ENCODE measurements at regions not wholly inside any gene's neighbourhood (a gene's known extent, or its start where the extent isn't known, plus 50 kb on each side); places are given as distances from the start of the nearest gene placed in this dataset.

DNA sequence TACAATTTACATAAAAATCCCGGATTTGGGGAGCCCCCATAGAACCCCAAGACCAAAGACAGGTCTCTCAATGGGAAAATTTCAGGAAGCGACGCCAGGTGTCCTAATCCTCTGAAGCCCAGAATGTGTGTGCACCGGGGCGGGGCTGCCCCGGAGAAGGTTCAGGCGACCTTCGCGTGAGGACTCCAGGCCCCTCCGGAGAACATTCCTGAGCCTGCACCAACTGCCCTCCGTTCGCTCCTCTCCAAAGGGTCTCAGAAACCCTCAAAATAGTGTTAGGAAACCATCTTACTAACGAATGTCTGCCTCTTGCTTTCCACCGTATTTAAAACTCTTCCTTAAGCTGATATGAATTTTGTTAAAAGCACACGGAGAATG is 78.5 kb upstream of the INSIG1 start:
- DNase-seq (ENCODE audit: low read depth, low spot score), result no peak
- no peak overlapping the region for H3K27ac ChIP-seq (ENCODE audit: low read depth, low read length)
- ChIA-PET POLR2A (no interaction called here), CTCF (interaction anchor here (0.6 kb wide), 2 partner anchors 28 to 440 kb away, joined by 3 read pairs; no protein-coding TSS in a partner anchor)
- TF ChIP-seq, protein P1, sequence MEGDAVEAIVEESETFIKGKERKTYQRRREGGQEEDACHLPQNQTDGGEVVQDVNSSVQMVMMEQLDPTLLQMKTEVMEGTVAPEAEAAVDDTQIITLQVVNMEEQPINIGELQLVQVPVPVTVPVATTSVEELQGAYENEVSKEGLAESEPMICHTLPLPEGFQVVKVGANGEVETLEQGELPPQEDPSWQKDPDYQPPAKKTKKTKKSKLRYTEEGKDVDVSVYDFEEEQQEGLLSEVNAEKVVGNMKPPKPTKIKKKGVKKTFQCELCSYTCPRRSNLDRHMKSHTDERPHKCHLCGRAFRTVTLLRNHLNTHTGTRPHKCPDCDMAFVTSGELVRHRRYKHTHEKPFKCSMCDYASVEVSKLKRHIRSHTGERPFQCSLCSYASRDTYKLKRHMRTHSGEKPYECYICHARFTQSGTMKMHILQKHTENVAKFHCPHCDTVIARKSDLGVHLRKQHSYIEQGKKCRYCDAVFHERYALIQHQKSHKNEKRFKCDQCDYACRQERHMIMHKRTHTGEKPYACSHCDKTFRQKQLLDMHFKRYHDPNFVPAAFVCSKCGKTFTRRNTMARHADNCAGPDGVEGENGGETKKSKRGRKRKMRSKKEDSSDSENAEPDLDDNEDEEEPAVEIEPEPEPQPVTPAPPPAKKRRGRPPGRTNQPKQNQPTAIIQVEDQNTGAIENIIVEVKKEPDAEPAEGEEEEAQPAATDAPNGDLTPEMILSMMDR (IDR thresholded peaks at IDR 0.05; ENCODE audit: low read depth, low read length), result no peak
- H3K27me3 ChIP-seq (ENCODE audit: control insufficient read depth, insufficient read depth, low read length), result no peaks in the 10 kb centered on the region
- peaks cover 7% of the 10 kb centered on the region; the same call in 1 of the 2 replicates for H3K9me3 ChIP-seq (ENCODE audit: control insufficient read depth, insufficient read depth, low read length)
- no peak overlapping the region for H3K4me3 ChIP-seq (ENCODE audit: low read depth, low read length)

- Histone ChIP-seq H3K27ac (ENCODE audit: low read depth, low read length) (no peak overlapping the region), H3K27me3 (ENCODE audit: control insufficient read depth, insufficient read depth, low read length) (no peaks in the 10 kb centered on the region), H3K9me3 (ENCODE audit: control insufficient read depth, insufficient read depth, low read length) (peaks cover 7% of the 10 kb centered on the region; the same call in 1 of the 2 replicates), H3K4me3 (ENCODE audit: low read depth, low read length) (no peak overlapping the region)
- no peak for DNase-seq (ENCODE audit: low read depth, low spot score)
- CTCF ChIA-PET, result interaction anchor here (0.6 to 1.1 kb wide), 2 partner anchors 10 to 29 kb away, joined by 3 read pairs; no protein-coding TSS in a partner anchor
- POLR2A ChIA-PET, result no interaction called here
- TF ChIP-seq, protein P1 (IDR thresholded peaks at IDR 0.05; ENCODE audit: low read depth, low read length), result no peak
Observed at GRCh38 chr7:155219947-155220769, 77.5 kb upstream of the INSIG1 start.

- TF ChIP-seq, protein P1 (IDR thresholded peaks at IDR 0.05; ENCODE audit: low read depth, low read length), result no peak
- no peak overlapping the region for H3K4me3 ChIP-seq (ENCODE audit: low read depth, low read length)
- H3K27ac ChIP-seq (ENCODE audit: low read depth, low read length), result no peak overlapping the region
- H3K27me3 ChIP-seq (ENCODE audit: control insufficient read depth, insufficient read depth, low read length), result no peaks in the 10 kb centered on the region
- POLR2A ChIA-PET, result no interaction called here
- CTCF ChIA-PET, result interaction anchor here (1.1 kb wide), 1 partner anchor 9 kb away, joined by 3 read pairs; no protein-coding TSS in a partner anchor
- H3K9me3 ChIP-seq (ENCODE audit: control insufficient read depth, insufficient read depth, low read length), result peaks cover 7% of the 10 kb centered on the region; the same call in 1 of the 2 replicates
- DNase-seq (ENCODE audit: low read depth, low spot score), result no peak
Observed at GRCh38 chr7:155220903-155221302, 76.8 kb upstream of the INSIG1 start.

DNA sequence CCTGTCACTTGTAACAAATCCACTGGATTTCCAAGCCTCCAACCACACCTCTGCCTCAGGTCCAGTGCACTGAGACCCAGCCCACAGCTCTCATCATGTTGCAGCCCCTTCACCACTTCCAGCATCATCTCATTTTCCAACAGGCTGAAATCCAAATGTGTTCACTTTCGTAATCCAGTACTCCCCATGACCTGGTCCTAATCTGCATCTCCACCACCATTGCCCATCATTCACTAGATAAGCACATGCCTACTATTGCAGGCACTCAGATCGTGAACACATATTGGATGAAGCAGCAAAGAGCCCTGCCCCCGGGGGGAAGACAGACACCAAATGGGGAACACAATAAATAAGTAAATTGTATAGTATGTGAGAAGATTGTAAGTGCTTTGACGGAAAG is 76.1 kb upstream of the INSIG1 start:
- DNase-seq (ENCODE audit: low read depth, low spot score), result no peak
- ChIA-PET POLR2A (no interaction called here), CTCF (interaction anchor here (1.1 kb wide), 1 partner anchor 9 kb away, joined by 3 read pairs; no protein-coding TSS in a partner anchor)
- peaks cover 7% of the 10 kb centered on the region; the same call in 1 of the 2 replicates for H3K9me3 ChIP-seq (ENCODE audit: control insufficient read depth, insufficient read depth, low read length)
- H3K4me3 ChIP-seq (ENCODE audit: low read depth, low read length), result no peak overlapping the region
- H3K27me3 ChIP-seq (ENCODE audit: control insufficient read depth, insufficient read depth, low read length), result no peaks in the 10 kb centered on the region
- H3K27ac ChIP-seq (ENCODE audit: low read depth, low read length), result no peak overlapping the region
- TF ChIP-seq, protein P1 (IDR thresholded peaks at IDR 0.05; ENCODE audit: low read depth, low read length), result no peak

DNA sequence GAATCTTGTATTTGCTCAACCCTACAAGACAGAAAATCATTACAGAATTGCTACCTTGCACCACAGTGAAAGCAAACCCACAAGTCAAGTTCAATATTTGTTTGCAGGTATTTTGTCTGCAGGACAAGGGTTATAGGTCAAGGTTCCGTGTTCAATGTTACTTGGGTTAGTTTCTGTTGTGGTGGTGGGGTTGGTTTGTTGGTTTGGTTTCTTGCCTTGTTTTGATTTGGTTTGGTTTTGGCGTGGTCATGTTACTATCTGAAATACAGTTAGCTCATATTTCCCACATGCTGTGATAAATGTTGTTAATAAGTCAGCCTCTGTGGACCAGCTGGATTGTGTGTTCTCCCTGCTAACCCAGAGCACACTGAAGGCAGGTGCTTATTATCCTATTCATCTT is 75.6 kb upstream of the INSIG1 start:
- ChIA-PET CTCF (no interaction called here), POLR2A (no interaction called here)
- no peak overlapping the region for H3K4me3 ChIP-seq (ENCODE audit: low read depth, low read length)
- no peak for DNase-seq (ENCODE audit: low read depth, low spot score)
- no peaks in the 10 kb centered on the region for H3K27me3 ChIP-seq (ENCODE audit: control insufficient read depth, insufficient read depth, low read length)
- H3K27ac ChIP-seq (ENCODE audit: low read depth, low read length), result no peak overlapping the region
- H3K9me3 ChIP-seq (ENCODE audit: control insufficient read depth, insufficient read depth, low read length), result peaks cover 7% of the 10 kb centered on the region; the same call in 1 of the 2 replicates
- TF ChIP-seq, protein P1 (IDR thresholded peaks at IDR 0.05; ENCODE audit: low read depth, low read length), result no peak

Data from AG04450 (cell line).